ENCODE measurements at regions not wholly inside any gene's neighbourhood (a gene's known extent, or its start where the extent isn't known, plus 50 kb on each side); places are given as distances from the start of the nearest gene placed in this dataset.

DNA sequence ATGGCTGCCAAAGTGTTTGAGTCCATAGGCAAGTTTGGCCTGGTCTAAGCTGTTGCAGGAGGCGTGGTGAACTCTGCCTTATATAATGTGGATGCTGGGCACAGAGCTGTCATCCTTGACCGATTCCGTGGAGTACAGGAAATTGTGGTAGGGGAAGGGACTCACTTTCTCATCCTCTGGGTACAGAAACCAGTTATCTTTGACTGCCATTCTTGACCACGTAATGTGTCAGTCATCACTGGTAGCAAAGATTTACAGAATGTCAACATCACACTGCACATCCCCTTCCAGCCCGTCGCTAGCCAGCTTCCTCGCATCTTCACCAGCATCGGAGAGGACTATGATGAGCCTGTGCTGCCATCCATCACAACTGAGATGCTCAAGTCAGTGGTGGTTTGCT is 215.8 kb upstream of the JUN start:
- TF ChIP-seq, protein P1, sequence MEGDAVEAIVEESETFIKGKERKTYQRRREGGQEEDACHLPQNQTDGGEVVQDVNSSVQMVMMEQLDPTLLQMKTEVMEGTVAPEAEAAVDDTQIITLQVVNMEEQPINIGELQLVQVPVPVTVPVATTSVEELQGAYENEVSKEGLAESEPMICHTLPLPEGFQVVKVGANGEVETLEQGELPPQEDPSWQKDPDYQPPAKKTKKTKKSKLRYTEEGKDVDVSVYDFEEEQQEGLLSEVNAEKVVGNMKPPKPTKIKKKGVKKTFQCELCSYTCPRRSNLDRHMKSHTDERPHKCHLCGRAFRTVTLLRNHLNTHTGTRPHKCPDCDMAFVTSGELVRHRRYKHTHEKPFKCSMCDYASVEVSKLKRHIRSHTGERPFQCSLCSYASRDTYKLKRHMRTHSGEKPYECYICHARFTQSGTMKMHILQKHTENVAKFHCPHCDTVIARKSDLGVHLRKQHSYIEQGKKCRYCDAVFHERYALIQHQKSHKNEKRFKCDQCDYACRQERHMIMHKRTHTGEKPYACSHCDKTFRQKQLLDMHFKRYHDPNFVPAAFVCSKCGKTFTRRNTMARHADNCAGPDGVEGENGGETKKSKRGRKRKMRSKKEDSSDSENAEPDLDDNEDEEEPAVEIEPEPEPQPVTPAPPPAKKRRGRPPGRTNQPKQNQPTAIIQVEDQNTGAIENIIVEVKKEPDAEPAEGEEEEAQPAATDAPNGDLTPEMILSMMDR (IDR thresholded peaks at IDR 0.05; ENCODE audit: insufficient read depth, low read depth, low read length) = no peak
- TF ChIP-seq EZH2 (IDR thresholded peaks at IDR 0.05; ENCODE audit: insufficient read depth, low read length) = no peak

Data from astrocyte (in vitro differentiated cells and primary cell).